Brain microvascular endothelial cell (primary cell): ENCODE measurements at regions not wholly inside any gene's neighbourhood (a gene's known extent, or its start where the extent isn't known, plus 50 kb on each side); places are given as distances from the start of the nearest gene placed in this dataset.

Source experiments
- DNase-seq: peaks from one replicate; pipeline ENCODE4 v3.0.0-alpha.2; 2020
- H3K27ac ChIP-seq: fragments of 250-450 bp; sonication (Bioruptor Pico); 2 replicates; pipeline ENCODE4 v1.5.1; 2020; ENCODE audit warnings: mild to moderate bottlenecking, moderate library complexity
- H3K27me3 ChIP-seq: fragments of 250-450 bp; sonication (Bioruptor Pico); replicated peaks from 2 replicates; pipeline ENCODE4 v1.5.1; 2020; ENCODE audit warnings: mild to moderate bottlenecking
- H3K36me3 ChIP-seq: fragments of 250-450 bp; sonication (Bioruptor Pico); replicated peaks from 2 replicates; pipeline ENCODE4 v1.5.1; 2020; ENCODE audit warnings: mild to moderate bottlenecking
- H3K4me3 ChIP-seq: 2 replicates; pipeline ENCODE4 v1.5.1; 2011; ENCODE audit warnings: low read depth, mild to moderate bottlenecking, control low read depth, low read length, moderate library complexity
- in situ Hi-C: cut with HindIII; loops from 2 replicates; pipeline ENCODE4 v1.10.0; 2017; ENCODE audit warnings: low sequenced_read_pairs, low pct_ligation_motif_present
- TF ChIP-seq, protein P1 (sequence below): IDR thresholded peaks from 2 replicates; pipeline ENCODE4 v1.5.1; 2011; ENCODE audit warnings: low read depth, mild to moderate bottlenecking, moderate library complexity, low read length, control low read depth, inconsistent platforms; ENCODE audit errors: missing control alignments

- no peak overlapping the region for H3K4me3 ChIP-seq
- in situ Hi-C loops = no loop called here
- TF ChIP-seq, protein P1, sequence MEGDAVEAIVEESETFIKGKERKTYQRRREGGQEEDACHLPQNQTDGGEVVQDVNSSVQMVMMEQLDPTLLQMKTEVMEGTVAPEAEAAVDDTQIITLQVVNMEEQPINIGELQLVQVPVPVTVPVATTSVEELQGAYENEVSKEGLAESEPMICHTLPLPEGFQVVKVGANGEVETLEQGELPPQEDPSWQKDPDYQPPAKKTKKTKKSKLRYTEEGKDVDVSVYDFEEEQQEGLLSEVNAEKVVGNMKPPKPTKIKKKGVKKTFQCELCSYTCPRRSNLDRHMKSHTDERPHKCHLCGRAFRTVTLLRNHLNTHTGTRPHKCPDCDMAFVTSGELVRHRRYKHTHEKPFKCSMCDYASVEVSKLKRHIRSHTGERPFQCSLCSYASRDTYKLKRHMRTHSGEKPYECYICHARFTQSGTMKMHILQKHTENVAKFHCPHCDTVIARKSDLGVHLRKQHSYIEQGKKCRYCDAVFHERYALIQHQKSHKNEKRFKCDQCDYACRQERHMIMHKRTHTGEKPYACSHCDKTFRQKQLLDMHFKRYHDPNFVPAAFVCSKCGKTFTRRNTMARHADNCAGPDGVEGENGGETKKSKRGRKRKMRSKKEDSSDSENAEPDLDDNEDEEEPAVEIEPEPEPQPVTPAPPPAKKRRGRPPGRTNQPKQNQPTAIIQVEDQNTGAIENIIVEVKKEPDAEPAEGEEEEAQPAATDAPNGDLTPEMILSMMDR = no peak
- H3K36me3 ChIP-seq = no peaks in the 10 kb centered on the region
- no peak for DNase-seq
- no peaks in the 10 kb centered on the region for H3K27me3 ChIP-seq
- no peak overlapping the region for H3K27ac ChIP-seq
Observed at GRCh38 chr5:129359450-129359849, 100.6 kb upstream of the ADAMTS19 start.

DNA sequence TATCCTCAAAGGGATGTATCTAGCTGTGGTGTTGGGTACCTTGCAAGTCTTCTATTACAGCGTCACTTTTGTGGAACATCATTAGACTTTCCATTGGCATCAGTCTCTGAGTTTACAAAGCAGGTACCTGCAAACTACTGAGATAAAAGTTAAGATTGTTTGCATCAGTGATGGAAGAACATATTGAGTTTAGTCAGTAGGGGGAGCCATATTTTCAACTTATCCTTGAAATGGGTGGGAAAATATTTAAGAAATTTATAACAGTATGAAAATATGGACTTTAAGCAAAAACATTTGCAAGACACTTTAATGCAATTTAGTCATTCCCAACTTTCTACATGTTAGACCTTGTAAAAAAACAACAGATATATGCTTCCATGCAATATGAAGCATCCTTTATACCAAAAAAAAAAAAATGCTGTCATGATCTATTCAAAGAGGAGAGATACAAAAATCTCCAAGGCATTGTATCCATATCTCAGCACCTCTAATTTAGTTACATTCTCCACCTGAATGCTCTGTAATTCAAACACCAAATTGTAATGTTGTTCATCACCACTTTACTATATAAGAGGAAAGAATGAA lies 98.6 kb upstream of the ADAMTS19 start:
- Histone ChIP-seq H3K4me3 (no peak overlapping the region), H3K27ac (no peak overlapping the region), H3K27me3 (no peaks in the 10 kb centered on the region), H3K36me3 (no peaks in the 10 kb centered on the region)
- in situ Hi-C loops = no loop called here
- TF ChIP-seq, protein P1 = peak; percentile 29
- DNase-seq = no peak

DNA sequence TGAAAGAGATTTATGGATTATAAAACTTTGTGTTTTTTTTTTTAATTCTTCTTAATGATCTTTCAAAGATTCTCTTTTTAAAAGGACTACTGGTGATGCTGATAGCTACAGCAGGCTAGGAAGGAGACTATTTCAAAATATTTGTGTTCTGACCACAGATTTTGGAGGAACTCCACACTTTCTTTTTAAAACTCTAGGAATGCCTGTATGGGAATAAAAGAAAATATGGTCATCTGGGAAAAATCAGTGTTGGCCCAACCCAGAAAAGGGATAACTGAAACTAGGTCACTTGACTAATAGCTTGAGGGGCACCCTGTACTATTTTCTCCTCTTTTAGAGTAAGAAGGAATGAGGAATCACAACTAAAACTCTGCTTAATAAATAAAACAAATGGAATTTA lies 97.6 kb upstream of the ADAMTS19 start:
- TF ChIP-seq, protein P1 = no peak
- in situ Hi-C loops = no loop called here
- Histone ChIP-seq H3K4me3 (no peak overlapping the region), H3K27ac (no peak overlapping the region), H3K36me3 (no peaks in the 10 kb centered on the region), H3K27me3 (no peaks in the 10 kb centered on the region)
- no peak for DNase-seq

DNA sequence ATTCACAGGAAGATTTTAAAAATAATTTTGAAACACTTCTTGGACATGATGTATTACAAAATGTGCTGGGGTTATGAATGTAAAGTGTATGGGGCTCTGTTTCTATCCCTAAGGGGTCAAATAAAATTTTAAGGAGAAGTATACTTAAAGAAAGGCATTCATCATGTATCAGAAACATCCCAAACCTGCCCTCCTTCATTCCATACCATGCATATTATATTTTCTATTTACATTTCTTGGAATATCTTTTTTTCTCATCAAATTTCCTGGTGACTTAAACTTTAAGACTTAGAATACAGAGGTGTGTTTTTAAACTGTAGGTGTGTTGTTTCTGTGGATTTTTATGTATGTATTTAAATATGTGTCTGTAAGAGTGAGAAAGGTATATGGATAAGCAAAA lies 96.1 kb upstream of the ADAMTS19 start:
- DNase-seq = no peak
- H3K27me3 ChIP-seq = no peaks in the 10 kb centered on the region
- no peak overlapping the region for H3K27ac ChIP-seq
- no peak overlapping the region for H3K4me3 ChIP-seq
- no peaks in the 10 kb centered on the region for H3K36me3 ChIP-seq
- TF ChIP-seq, protein P1 = no peak
- in situ Hi-C loops = no loop called here

GRCh38 chr5:129367883-129368282 lies 92.2 kb upstream of the ADAMTS19 start:
- in situ Hi-C loops = no loop called here
- no peak for DNase-seq

More at GRCh38 chr5:129367883-129368282, 92.2 kb upstream of the ADAMTS19 start:
- no peak overlapping the region for H3K4me3 ChIP-seq
- H3K27ac ChIP-seq = no peak overlapping the region
- no peaks in the 10 kb centered on the region for H3K27me3 ChIP-seq
- TF ChIP-seq, protein P1 = no peak
- no peaks in the 10 kb centered on the region for H3K36me3 ChIP-seq
